HG02852 (cell line): ENCODE measurements at regions not wholly inside any gene's neighbourhood (a gene's known extent, or its start where the extent isn't known, plus 50 kb on each side); places are given as distances from the start of the nearest gene placed in this dataset.
"Not testable (repeated sequence)": the region's sequence is repeated elsewhere in the genome, so short reads cannot be mapped to it uniquely, and the experiment has no call there.

Source experiments
- ATAC-seq: cut with Tn5 transposase; IDR thresholded peaks from one replicate; pipeline ENCODE4 v1.9.1; 2021; ENCODE audit warnings: mild to moderate bottlenecking, moderate library complexity; ENCODE audit not compliant: unreplicated experiment

GRCh38 chr7:128561116-128561722 is 84.7 kb downstream of the METTL2B start:
- ATAC-seq: not testable (repeated sequence)

- not testable (repeated sequence) for ATAC-seq
Measured at GRCh38 chr7:128562795-128563194, 86.2 kb downstream of the METTL2B start.

- ATAC-seq: not testable (repeated sequence)
Measured at GRCh38 chr7:128564123-128564700, 87.7 kb downstream of the METTL2B start.

DNA sequence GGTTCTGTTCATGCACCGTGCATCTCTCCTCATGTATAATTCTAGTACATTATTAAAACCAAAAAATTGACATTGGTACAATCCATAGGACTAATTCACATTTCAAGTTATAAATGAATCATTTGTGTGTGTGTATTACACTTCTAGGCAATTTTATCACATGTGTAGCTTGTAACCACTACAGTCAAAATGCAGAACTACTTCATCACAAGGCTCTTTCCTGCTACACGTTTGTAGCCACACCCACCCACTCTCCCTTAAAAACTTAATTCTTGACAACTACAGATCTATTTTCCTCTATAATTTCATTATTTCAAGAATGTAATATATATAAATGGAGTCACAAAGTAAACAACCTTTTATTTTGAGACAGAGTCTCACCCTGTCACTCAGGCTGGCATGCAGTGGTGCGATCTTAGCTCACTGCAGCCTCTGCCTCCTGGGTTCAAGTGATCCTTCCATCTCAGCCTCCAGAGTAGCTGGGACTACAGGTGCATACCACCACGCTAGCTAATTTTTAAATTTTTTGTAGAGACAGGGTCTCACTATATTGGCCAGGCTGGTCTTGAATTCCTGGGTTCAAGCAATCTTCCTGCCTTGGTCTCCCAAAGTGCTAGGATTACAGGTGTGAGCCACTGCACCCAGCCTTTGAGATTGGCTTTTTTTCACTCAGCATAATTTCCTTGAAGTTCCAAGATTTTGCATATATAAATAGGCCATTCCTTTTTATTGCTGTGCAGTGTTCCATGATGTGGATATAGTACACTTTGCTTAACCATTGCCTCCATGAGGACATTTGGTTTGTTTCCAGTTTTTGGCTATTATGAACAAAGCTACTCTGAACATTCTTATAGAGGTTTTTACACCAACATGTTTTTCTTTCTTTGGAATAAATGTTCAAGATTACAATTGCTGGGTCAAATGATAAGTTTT is 88.7 kb downstream of the METTL2B start:
- ATAC-seq: not testable (repeated sequence)

DNA sequence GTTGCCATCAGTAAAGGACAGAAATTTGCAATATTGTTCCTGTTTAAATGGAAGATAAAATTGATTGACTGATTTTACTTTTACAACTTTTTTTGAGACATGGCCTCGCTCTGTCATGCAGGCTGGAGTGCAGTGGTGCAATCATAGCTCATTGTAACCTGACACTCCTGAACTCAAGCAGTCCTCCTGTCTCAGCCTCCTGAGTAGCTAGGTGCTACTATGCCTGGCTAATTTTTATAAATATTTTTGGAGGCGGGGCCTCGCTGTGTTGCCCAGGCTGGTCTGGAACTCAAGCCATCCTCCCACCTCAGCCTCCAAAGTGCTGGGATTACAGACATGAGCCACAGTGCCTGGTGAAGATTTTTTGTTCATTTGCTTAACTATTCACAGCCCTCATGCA is 96.8 kb upstream of the GARIN1A start:
- not testable (repeated sequence) for ATAC-seq

GRCh38 chr7:128576953-128577352 is 95.1 kb upstream of the GARIN1A start:
- not testable (repeated sequence) for ATAC-seq

GRCh38 chr7:128579843-128580242 is 92.2 kb upstream of the GARIN1A start:
- not testable (repeated sequence) for ATAC-seq

DNA sequence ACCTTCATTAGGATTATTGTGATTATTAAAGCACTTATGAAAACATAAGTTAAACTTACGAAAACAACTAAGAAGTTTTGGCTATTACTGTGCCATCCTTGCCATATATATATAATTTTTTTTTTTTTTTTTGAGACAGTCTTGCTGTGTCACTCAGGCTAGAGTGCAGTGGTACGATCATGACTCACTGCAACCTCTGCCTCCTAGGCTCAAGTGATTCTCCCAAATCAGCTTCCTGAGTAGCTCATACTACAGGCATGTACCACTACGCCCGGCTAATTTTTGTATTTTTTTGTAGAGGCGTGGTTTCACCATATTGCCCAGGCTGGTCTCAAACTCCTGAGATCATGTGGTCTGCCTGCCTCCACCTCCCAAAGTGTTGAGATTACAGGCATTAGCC is 91.0 kb upstream of the GARIN1A start:
- ATAC-seq: not testable (repeated sequence)

DNA sequence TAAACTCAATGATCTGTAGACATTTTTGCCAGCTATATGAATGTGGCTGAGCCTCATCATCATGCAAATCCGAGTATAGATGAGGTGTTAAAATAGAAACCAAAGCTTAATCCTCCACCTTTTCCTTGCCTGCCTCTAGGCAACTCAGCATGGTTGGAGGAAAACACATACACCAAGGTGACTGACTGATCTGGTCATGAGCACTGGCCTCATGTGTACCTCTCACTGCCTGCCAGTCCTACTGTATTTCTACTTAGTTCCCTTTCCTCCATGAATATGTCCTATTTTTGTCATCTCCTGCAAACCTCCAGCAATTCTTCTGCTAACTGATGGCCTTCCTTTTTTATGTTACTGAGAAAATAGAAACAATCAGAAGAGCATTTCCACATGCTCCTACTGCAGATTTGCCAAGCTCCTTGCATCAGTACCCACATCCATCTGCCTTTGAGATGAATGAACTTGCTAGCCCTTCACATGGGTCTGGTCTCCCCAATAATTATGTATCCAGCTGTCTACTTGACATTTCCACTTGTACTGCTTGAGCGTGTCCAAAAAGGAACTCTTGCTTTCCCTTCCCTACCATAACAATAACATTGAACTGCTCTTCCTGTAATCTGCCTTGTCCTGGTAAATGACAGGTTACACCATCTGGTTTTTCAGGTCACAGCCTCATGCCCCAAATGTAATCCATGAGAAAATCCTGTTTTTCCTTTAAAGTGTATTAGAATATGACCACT is 90.1 kb upstream of the GARIN1A start:
- not testable (repeated sequence) for ATAC-seq

GRCh38 chr7:128586715-128587114 is 85.4 kb upstream of the GARIN1A start:
- not testable (repeated sequence) for ATAC-seq

- ATAC-seq: no peak
Measured at GRCh38 chr7:128591705-128592104, 80.4 kb upstream of the GARIN1A start.

- ATAC-seq: not testable (repeated sequence)
Measured at GRCh38 chr7:128592209-128592608, 79.9 kb upstream of the GARIN1A start.

DNA sequence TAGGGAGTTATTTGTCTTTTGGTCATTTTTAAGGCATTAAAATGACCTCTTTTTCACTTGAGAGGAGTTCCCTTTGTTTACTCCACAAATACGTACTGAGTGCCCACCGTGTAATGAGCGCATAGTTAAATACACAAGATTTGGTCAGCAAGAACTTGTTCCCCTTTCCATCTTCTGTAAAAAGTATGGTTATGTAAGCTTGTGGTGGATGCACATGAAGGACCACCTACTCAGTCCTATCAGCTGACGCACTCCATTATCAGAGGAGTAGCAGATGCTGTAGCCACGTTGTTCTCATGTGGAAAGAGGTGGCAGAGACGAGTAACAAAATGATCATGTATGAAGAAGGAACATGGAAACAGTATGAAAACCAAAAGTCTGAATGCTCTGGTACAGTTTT is 78.0 kb upstream of the GARIN1A start:
- not testable (repeated sequence) for ATAC-seq

DNA sequence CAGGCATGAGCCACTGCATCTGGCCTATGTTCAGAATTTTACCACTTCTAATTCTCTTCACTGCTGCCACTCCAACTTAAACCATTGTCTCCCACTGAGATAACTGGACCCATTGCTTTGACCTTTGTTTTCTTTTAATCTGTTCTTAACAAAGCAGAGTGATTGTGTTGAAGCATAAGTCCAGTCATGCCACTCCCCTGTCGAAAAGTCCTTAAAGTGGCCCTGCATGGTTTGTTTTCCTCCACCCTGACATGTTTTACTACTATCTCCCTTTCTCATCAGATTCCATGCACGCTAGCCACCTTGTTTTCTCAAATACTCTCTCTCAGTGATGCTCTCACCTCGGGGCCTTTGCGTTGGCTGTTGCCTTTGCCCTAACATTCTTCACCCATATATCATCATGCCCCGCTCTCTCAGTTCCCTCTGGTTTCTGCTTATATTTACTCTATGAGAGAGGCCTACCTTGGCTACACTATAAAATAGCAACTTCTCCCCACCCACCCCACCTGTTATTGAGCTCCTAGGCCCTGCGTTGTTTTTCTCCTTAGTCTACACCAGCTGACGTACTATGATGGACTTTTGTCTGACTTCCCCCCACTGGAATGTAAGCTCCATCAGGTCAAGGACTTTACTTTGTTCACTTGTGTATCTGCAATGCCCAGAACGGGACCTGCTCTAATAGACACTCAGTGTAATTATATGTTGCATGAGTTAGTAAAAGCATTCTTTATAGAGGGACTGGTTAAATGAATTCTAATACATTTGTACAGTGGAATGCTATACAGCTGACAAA is 75.6 kb upstream of the GARIN1A start:
- ATAC-seq: not testable (repeated sequence)

DNA sequence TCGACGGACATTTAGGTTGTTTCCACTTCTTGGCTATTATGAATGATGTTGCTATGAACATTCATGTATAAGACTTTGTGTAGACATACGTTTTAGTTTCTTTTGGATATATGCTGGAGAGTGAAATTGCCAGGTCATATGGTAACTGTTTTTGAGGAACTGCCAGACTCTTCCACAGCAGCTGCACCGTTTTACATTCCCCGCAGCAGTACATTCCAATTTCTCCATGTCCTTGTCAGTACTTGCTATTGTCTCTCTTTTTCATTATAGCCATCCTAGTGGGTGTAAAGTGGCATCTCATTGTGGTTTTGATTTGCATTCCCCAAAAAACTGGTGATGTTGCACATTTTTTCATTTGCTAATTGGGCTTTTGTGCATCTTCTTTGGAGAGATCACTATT is 73.1 kb upstream of the GARIN1A start:
- ATAC-seq: not testable (repeated sequence)

- ATAC-seq: peak; percentile 68
Measured at GRCh38 chr7:128608678-128609421, 63.2 kb upstream of the GARIN1A start.

GRCh38 chr7:128613366-128613765 is 58.7 kb upstream of the GARIN1A start:
- ATAC-seq: not testable (repeated sequence)

DNA sequence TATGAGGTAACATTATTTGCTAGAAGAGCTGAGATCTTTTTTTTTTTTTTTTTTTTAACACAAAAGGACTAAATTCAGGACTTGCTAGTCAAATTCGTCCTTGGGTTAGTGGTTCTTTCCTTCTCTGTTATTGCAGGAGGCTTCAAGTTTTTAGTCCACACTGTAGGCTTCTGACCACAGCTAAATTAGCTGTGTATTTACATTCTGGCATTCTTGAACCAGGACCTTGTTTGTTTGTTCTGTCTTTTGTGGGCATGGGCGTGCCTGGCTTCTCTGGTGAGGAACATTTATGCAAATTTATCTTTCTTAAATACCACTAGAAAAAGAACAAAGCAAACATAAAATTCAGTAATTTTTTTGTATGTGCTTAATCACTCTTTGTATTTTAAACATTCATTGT is 57.3 kb upstream of the GARIN1A start:
- ATAC-seq: not testable (repeated sequence)

DNA sequence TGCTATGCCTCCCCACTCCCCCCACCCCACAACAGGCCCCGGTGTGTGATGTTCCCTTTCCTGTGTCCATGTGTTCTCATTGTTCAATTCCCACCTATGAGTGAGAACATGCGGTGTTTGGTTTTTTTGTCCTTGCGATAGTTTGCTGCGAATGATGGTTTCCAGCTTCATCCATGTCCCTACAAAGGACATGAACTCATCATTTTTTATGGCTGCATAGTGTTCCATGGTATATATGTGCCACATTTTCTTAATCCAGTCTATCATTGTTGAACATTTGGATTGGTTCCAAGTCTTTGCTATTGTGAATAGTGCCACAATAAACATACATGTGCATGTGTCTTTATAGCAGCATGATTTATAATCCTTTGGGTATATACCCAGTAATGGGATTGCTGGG is 55.3 kb upstream of the GARIN1A start:
- ATAC-seq: not testable (repeated sequence)
